Amniotic epithelial cell (primary cell): ENCODE measurements at regions not wholly inside any gene's neighbourhood (a gene's known extent, or its start where the extent isn't known, plus 50 kb on each side); places are given as distances from the start of the nearest gene placed in this dataset.
A peak's percentile ranks its signal among the peaks of the same experiment; 100 is the strongest.

ENCODE experiments used
- DNase-seq: peaks from one replicate; pipeline ENCODE4 v3.0.0-alpha.2; 2010; ENCODE audit warnings: low read depth

- no peak for DNase-seq
Observed at GRCh38 chr2:201969241-201969937, 64.3 kb upstream of the FZD7 start.

GRCh38 chr2:201969938-201970785 is 63.5 kb upstream of the FZD7 start:
- DNase-seq = peak; percentile 98

DNA sequence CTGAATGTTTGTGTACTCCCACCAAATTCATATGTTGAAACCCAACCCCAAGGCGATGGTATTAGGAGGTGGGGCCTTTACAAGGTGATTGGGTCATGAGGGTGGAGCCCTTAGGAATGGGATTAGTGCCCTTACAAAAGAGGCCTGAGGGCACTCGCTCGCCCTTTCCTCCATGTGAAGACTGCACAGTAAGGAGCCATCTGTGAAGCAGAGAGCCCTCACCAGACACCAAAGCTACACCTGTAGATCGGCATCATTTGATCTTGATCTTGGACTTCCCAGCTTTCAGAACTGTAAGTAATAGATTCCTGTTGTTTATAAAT is 62.9 kb upstream of the FZD7 start:
- DNase-seq = no peak

GRCh38 chr2:201971531-201972228 is 62.0 kb upstream of the FZD7 start:
- DNase-seq = peak; percentile 60

DNA sequence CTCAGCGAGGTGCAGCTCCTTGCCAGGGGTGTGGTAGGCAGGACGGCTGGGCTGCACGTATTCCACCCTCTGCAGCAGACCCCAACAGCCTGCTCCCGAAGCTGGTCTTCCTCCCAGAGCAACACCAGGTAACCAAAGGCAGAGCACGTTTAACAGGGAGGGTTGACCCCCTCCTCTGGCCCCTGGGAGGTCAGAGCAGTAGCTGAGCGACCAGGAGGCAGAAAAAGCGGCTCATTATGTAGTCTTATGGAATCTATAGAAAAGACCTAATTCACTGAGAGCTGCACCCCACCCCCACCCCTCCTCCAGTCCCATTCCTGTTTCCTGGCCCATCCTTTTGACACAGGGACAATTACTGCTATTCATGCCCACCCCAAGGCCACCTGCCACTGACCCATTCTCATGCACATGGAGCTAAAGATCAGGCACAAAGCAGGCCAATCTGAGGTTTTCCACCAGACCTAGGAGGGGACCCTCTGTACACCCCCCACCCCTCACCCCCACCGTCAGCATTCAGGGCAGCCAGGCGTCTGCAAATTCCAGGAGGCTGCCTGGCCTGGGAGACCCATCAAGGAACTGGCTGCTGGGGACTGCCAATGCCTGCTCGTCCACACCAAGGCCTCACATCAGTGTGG is 60.9 kb upstream of the FZD7 start:
- no peak for DNase-seq

- DNase-seq = no peak
Observed at GRCh38 chr2:201973305-201973928, 60.2 kb upstream of the FZD7 start.

GRCh38 chr2:201974171-201975100 is 59.2 kb upstream of the FZD7 start:
- DNase-seq = no peak

DNA sequence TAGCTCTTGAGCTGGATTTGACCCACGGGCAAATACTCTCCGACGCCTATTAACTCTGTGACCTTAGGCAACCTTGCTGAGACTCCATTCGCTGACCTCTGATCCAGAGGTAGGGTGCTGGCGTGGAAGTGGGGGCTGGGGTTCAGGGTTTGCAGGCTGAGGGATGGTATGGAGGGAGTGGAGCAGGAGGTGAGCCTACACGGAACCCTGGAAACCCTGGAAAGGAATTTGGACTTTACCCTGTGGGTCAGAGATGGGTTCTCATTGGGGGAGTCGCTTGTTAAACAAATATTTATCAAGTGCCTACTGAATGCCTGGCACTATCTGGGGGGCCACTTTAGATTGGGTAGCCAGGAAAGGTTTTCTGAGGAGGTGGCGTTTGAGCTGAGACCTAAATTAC is 58.2 kb upstream of the FZD7 start:
- DNase-seq = no peak

- no peak for DNase-seq
Observed at GRCh38 chr2:201975964-201976612, 57.6 kb upstream of the FZD7 start.

- DNase-seq = no peak
Observed at GRCh38 chr2:201977651-201978050, 56.0 kb upstream of the FZD7 start.

GRCh38 chr2:201978333-201978732 is 55.3 kb upstream of the FZD7 start:
- DNase-seq = no peak

DNA sequence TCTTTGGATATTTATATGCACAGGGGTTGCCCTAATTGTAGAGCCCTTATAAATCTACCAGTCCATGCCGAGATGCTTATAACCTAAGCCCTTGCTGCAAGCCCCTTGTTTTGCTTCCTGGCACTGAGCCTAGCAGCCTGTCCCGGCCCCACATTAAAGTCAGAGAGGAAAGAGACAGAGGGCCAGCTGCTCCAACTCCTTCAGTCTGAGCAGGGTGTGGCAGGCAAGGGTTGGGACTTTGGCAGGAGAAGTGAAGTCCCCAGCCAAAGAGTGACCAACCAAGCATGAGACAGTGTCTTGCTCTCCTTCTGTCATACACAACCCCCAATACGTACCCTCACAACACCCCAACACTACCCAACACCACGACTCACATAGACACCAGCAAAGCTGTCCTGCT is 54.7 kb upstream of the FZD7 start:
- no peak for DNase-seq

- DNase-seq = no peak
Observed at GRCh38 chr2:201980389-201980821, 53.2 kb upstream of the FZD7 start.

- no peak for DNase-seq
Observed at GRCh38 chr2:201980946-201981345, 52.7 kb upstream of the FZD7 start.

GRCh38 chr2:201983174-201983573 is 50.5 kb upstream of the FZD7 start:
- DNase-seq = no peak

DNA sequence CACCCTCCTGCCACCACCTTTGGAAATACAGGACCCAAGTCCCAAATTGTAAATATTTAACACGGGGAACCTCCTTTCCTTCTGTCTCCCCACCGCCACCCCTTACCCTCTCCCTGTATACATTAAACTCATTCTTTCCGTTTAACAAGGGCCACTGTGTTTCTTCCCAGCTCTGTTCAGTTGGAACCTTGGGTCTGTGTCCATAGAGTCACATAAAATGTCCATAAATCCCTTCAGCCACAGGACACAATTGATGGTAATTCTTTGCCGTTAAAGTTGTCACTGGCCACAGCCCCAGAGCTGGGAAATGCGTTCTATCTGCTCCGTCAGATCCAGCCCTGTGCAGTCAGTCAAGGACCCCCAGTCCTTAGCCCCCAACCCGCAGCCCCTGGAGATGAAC is 49.9 kb upstream of the FZD7 start:
- no peak for DNase-seq
